Ovary (tissue), 3 donors: ENCODE measurements at regions not wholly inside any gene's neighbourhood (a gene's known extent, or its start where the extent isn't known, plus 50 kb on each side); places are given as distances from the start of the nearest gene placed in this dataset.

Source experiments
- CTCF ChIP-seq, 3 donors: fragments of 450-650 bp in 2 of 3; fragments of 200-600 bp in 1 of 3; IDR thresholded peaks; one replicate each; pipeline versions ENCODE4 v1.5.1 to v1.8.0; 2016 to 2022; ENCODE audit warnings: antibody characterized with exemption in 3 of 3, mild to moderate bottlenecking in 1 of 3
- EP300 ChIP-seq: sonication (generic); formaldehyde crosslinking; IDR thresholded peaks from one replicate; pipeline ENCODE4 v1.6.1; 2017; ENCODE audit warnings: antibody characterized with exemption
- POLR2A ChIP-seq: fragments of 450-650 bp; IDR thresholded peaks from one replicate; pipeline ENCODE4 v1.6.1; 2017; ENCODE audit warnings: antibody characterized with exemption, mild to moderate bottlenecking, moderate library complexity
- donor health status: DM: no; HTN: no; CAD: no.

DNA sequence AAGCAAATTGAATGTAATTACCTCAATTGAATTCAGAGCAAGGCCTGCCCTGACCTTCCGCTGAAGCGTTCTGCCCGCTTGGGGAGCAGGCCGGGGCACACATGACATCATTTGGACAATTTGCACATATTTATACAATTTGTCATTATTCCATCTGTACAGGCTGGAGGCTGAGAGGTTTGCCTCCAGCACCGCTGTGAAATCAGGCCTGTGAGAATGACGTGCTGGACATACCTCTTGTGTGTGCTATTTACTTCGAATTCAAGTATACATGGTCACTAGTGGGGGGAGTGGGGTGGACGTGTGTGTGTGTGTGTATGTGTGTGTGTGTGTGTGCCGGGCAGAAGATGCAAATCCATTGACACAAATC lies 285.6 kb downstream of the SHOX start:
- TF ChIP-seq POLR2A (no peak), CTCF (IDR thresholded peaks at IDR 0.05) (no peak), EP300 (no peak)
